Activated T-helper 17 cell treated with anti-CD3 and anti-CD28 coated beads, Interleukin-2, amount 50 U/mL, for 72 hours (primary cell): ENCODE measurements at regions not wholly inside any gene's neighbourhood (a gene's known extent, or its start where the extent isn't known, plus 50 kb on each side); places are given as distances from the start of the nearest gene placed in this dataset.

Source experiments
- ATAC-seq: fragments of 150-1000 bp; cut with Tn5 transposase; replicated peaks from 2 replicates; pipeline ENCODE4 v1.10.0; 2021; ENCODE audit warnings: mild to moderate bottlenecking, moderate library complexity
- H3K27ac Mint-ChIP-seq: one replicate; pipeline ENCODE4 v1.8.0; 2022; ENCODE audit warnings: mixed read lengths
- H3K27me3 Mint-ChIP-seq: one replicate; pipeline ENCODE4 v1.8.0; 2022; ENCODE audit warnings: mixed read lengths
- H3K36me3 Mint-ChIP-seq: one replicate; pipeline ENCODE4 v1.8.0; 2022; ENCODE audit warnings: low read depth, mild to moderate bottlenecking, mixed read lengths
- H3K4me1 Mint-ChIP-seq: one replicate; pipeline ENCODE4 v1.8.0; 2022; ENCODE audit warnings: mixed read lengths
- H3K4me3 Mint-ChIP-seq: one replicate; pipeline ENCODE4 v1.8.0; 2022; ENCODE audit warnings: mild to moderate bottlenecking, mixed read lengths
- H3K9me3 Mint-ChIP-seq: one replicate; pipeline ENCODE4 v1.8.0; 2022; ENCODE audit warnings: mixed read lengths

- Mint-ChIP-seq H3K4me1 (peaks cover 7% of the 10 kb centered on the region), H3K36me3 (no peaks in the 10 kb centered on the region), H3K27me3 (no peaks in the 10 kb centered on the region), H3K9me3 (no peaks in the 10 kb centered on the region), H3K27ac (no peak overlapping the region), H3K4me3 (no peak overlapping the region)
- ATAC-seq = no peak
Measured at GRCh38 chr7:112868609-112869008, 78.4 kb upstream of the TMEM168 start.

GRCh38 chr7:112866424-112866823 is 76.2 kb upstream of the TMEM168 start:
- no peaks in the 10 kb centered on the region for H3K9me3 Mint-ChIP-seq
- H3K27me3 Mint-ChIP-seq = no peaks in the 10 kb centered on the region
- no peaks in the 10 kb centered on the region for H3K36me3 Mint-ChIP-seq
- H3K4me1 Mint-ChIP-seq = peaks cover 6% of the 10 kb centered on the region
- no peak for ATAC-seq
- no peak overlapping the region for H3K4me3 Mint-ChIP-seq
- H3K27ac Mint-ChIP-seq = no peak overlapping the region

- Mint-ChIP-seq H3K36me3 (no peaks in the 10 kb centered on the region), H3K4me1 (peaks cover 4% of the 10 kb centered on the region), H3K4me3 (no peak overlapping the region), H3K27ac (no peak overlapping the region), H3K27me3 (no peaks in the 10 kb centered on the region), H3K9me3 (no peaks in the 10 kb centered on the region)
- ATAC-seq = no peak
Measured at GRCh38 chr7:112864380-112864779, 74.2 kb upstream of the TMEM168 start.

- H3K36me3 Mint-ChIP-seq = no peaks in the 10 kb centered on the region
- H3K9me3 Mint-ChIP-seq = no peaks in the 10 kb centered on the region
- no peaks in the 10 kb centered on the region for H3K27me3 Mint-ChIP-seq
- H3K27ac Mint-ChIP-seq = no peak overlapping the region
- no peak overlapping the region for H3K4me3 Mint-ChIP-seq
- no peak for ATAC-seq
- H3K4me1 Mint-ChIP-seq = no peaks in the 10 kb centered on the region
Measured at GRCh38 chr7:112858838-112859237, 68.6 kb upstream of the TMEM168 start.

- ATAC-seq = no peak
- Mint-ChIP-seq H3K9me3 (no peaks in the 10 kb centered on the region), H3K27me3 (no peaks in the 10 kb centered on the region), H3K4me1 (peaks cover 6% of the 10 kb centered on the region), H3K4me3 (no peak overlapping the region), H3K36me3 (peaks cover 13% of the 10 kb centered on the region), H3K27ac (no peak overlapping the region)
Measured at GRCh38 chr7:112855227-112855626, 65.0 kb upstream of the TMEM168 start.

GRCh38 chr7:112854169-112854568 is 64.0 kb upstream of the TMEM168 start:
- Mint-ChIP-seq H3K4me1 (peaks cover 8% of the 10 kb centered on the region), H3K27ac (no peak overlapping the region), H3K9me3 (no peaks in the 10 kb centered on the region), H3K27me3 (no peaks in the 10 kb centered on the region), H3K36me3 (peaks cover 15% of the 10 kb centered on the region), H3K4me3 (no peak overlapping the region)
- no peak for ATAC-seq

GRCh38 chr7:112853422-112853821 is 63.2 kb upstream of the TMEM168 start:
- Mint-ChIP-seq H3K4me3 (no peak overlapping the region), H3K4me1 (peaks cover 8% of the 10 kb centered on the region), H3K9me3 (no peaks in the 10 kb centered on the region), H3K27ac (no peak overlapping the region), H3K27me3 (no peaks in the 10 kb centered on the region), H3K36me3 (peaks cover 15% of the 10 kb centered on the region)
- ATAC-seq = no peak

- Mint-ChIP-seq H3K4me1 (peaks cover 16% of the 10 kb centered on the region), H3K27ac (no peak overlapping the region), H3K9me3 (no peaks in the 10 kb centered on the region), H3K4me3 (no peak overlapping the region), H3K27me3 (no peaks in the 10 kb centered on the region), H3K36me3 (peaks cover 13% of the 10 kb centered on the region)
- no peak for ATAC-seq
Measured at GRCh38 chr7:112843151-112843550, 53.0 kb upstream of the TMEM168 start.
